ENCODE measurements at regions not wholly inside any gene's neighbourhood (a gene's known extent, or its start where the extent isn't known, plus 50 kb on each side); places are given as distances from the start of the nearest gene placed in this dataset.

DNA sequence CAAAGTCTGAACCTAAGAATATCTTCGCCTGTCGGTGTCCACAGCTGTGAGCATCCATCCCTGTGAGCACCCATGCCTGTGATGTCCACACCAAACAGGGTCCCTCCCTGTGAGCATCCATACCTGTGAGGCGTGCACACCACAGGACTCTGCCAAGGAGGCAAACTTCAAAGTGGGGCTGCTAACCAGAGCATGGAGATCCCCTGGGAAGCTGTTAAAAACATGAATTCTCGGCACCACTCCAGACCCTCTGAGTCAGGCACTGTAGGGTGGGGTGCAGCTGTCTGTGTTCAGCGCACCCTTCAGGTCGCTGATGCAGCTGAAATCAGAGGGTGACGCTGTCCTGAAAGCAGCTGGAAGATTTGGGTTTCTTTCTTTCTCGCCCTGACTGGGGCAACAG is 85.4 kb upstream of the NXT1 start:
- POLR2A ChIA-PET (ENCODE audit: low non-redundant PET), result no interaction called here
- TF ChIP-seq, protein P1, sequence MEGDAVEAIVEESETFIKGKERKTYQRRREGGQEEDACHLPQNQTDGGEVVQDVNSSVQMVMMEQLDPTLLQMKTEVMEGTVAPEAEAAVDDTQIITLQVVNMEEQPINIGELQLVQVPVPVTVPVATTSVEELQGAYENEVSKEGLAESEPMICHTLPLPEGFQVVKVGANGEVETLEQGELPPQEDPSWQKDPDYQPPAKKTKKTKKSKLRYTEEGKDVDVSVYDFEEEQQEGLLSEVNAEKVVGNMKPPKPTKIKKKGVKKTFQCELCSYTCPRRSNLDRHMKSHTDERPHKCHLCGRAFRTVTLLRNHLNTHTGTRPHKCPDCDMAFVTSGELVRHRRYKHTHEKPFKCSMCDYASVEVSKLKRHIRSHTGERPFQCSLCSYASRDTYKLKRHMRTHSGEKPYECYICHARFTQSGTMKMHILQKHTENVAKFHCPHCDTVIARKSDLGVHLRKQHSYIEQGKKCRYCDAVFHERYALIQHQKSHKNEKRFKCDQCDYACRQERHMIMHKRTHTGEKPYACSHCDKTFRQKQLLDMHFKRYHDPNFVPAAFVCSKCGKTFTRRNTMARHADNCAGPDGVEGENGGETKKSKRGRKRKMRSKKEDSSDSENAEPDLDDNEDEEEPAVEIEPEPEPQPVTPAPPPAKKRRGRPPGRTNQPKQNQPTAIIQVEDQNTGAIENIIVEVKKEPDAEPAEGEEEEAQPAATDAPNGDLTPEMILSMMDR (conservative IDR thresholded peaks at IDR 0.05; ENCODE audit: low read depth), result no peak
- CTCF ChIA-PET, result no interaction called here
- no peak overlapping the region for H3K27ac ChIP-seq
- no peak for DNase-seq (ENCODE audit: low spot score)

DNA sequence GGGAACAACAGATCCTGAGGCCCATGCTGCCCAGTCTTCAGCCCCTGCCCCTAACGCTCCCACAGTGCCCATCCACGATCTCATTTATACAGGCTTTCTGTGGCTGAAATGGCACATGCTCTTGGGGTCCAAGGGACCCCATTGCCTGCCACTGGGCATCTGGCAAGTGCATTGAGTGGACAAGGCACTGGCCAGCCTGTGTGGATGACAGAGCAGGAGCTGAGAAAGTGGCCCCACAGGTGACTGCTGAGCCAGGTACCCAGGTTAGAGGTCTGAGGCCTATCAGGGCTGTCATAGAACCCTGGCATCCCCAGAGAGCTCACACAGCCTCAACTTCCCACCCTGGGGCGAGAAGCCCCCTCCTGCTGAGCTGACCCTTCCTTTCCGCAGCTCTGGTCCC is 86.0 kb upstream of the NXT1 start:
- no peak overlapping the region for H3K27ac ChIP-seq
- POLR2A ChIA-PET (ENCODE audit: low non-redundant PET), result no interaction called here
- TF ChIP-seq, protein P1 (conservative IDR thresholded peaks at IDR 0.05; ENCODE audit: low read depth), result no peak
- DNase-seq (ENCODE audit: low spot score), result no peak
- CTCF ChIA-PET, result no interaction called here

DNA sequence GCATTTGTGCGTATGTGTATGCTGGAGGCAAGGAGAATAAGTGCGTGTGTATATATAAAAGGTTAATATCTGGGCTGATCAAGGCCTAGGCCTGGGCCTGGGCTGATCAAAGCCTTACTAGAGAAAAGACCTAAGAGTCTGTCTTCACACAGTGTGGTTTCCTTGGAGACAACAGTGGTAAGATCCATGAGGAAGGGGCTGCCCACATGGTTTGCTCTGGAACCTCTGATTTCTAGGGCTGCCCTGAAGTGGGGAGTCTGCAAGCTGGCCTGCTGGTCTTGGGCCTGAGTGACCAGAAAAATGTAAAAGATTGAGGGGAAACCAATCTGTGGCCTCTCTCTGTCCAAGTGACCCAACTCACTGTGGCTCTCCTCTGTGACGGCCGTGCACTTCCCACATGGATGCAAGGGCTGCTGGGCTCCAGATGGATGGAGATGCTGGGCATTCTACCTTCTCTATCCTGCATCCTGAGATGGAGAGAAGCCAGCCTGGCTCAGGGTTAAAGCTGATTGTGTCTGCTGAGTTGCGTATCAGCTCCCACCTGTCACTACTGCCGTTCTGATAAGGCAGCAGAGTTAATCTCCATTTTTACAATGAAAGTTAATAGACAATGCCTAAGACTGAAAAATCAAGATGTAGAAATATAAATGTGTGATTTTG is 90.3 kb upstream of the NXT1 start:
- no peak for DNase-seq (ENCODE audit: low spot score)
- CTCF ChIA-PET, result no interaction called here
- TF ChIP-seq, protein P1 (conservative IDR thresholded peaks at IDR 0.05; ENCODE audit: low read depth), result no peak
- POLR2A ChIA-PET (ENCODE audit: low non-redundant PET), result no interaction called here
- no peak overlapping the region for H3K27ac ChIP-seq

DNA sequence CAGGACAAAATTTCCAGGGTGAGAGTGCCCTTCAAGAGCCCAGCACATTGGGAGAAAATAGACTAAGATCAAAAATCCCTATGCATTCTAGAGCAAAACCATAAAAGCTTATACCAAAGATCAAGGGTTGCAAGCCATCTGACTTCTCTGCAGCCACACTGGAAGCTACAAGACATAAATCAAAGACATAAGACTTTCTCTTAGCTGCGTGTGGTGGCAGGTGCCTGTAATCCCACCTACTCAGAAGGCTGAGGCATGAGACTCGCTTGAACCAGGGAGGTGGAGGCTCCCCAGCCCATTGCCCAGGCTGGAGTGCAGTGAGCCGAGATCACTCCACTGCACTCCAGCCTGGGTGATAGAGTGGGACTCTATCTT is 91.9 kb upstream of the NXT1 start:
- DNase-seq (ENCODE audit: low spot score), result no peak
- ChIA-PET CTCF (interaction anchor here (0.6 kb wide), 1 partner anchor 568 kb away, joined by 4 read pairs; no protein-coding TSS in a partner anchor), POLR2A (ENCODE audit: low non-redundant PET) (no interaction called here)
- H3K27ac ChIP-seq, result peak overlapping the region; percentile 72
- TF ChIP-seq, protein P1 (conservative IDR thresholded peaks at IDR 0.05; ENCODE audit: low read depth), result no peak

DNA sequence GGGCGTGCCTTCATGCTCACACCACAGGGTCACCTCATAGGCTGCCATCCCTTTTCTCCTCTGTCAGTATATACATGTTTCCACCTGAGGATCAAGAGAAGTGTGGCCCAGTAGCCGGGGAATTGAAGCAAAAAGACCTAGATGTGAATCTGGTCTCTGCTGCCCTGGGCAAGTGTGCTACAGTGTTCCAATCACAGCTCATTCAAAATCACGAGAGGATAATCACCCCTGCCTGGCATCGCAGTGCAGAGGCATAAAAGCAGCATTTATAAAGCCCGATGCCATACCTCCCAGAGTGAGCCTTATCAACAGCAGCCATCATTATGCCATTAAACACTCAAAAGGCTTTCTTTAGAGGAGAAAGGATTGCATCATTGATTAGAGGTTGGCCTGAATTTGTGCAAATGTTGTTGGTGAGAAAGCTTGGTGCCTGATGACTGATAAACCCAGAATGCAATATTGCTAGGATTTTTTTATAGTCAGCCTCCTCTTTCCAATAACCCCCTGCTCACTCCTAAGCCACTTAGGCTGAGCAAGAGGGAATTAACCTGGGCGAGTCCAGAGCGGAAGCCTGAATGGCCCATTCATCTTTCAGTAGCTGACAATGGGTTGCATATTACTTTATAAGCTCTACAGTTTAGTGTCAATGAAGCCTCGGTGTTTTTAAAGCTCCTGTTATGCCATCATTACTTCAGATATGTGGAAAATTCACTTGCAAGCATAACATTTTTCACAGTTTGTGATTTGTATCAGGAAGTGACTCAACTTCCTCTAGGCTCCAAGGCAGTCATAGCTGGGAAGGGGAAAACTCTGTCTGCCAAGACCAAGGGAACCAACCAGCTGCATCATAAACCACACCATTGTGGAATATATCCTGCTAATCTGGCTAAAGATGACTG is 92.5 kb upstream of the NXT1 start:
- H3K27ac ChIP-seq, result peak overlapping the region; percentile 87
- POLR2A ChIA-PET (ENCODE audit: low non-redundant PET), result no interaction called here

DNA sequence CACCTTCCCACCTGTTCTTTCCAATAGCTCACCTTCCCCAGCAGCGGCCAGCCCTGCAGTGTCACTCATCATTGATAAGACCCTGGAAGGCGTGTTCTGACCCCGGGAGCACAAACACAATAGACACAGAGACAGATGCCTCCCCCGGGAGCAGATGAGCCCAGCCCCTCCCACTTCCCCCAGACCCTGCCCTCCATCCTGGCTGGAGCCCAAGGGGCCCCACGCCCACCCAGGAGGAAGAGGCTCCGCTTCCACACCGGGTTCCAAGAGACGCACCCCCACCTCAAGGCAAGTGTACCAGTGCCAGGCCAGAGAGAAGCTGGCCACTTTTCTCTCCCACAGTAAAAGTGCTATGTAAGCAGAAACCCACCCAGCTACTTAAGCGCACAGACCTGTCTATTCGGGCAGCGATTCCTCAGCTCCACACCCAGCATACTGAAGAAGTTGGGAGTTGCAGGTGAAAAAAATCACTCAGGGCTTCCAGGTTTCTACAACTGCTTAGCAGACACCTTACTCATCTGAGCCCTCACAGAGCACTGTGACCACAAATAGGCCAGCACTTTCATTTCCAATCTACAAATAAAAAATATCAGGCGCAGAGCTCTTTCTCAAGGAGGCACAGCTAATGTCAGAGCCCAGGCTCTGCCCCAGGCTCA is 93.4 kb upstream of the NXT1 start:
- DNase-seq (ENCODE audit: low spot score), result no peak
- TF ChIP-seq, protein P1 (conservative IDR thresholded peaks at IDR 0.05; ENCODE audit: low read depth), result no peak
- H3K27ac ChIP-seq, result peak overlapping the region; percentile 87
- ChIA-PET CTCF (no interaction called here), POLR2A (ENCODE audit: low non-redundant PET) (no interaction called here)

More for the DNA sequence above, 92.5 kb upstream of the NXT1 start:
- peak; percentile 80 for DNase-seq (ENCODE audit: low spot score)
- CTCF ChIA-PET, result interaction anchor here (0.6 kb wide), 1 partner anchor 568 kb away, joined by 4 read pairs; no protein-coding TSS in a partner anchor
- TF ChIP-seq, protein P1 (conservative IDR thresholded peaks at IDR 0.05; ENCODE audit: low read depth), result no peak
